GM12891 (cell line): ENCODE measurements at regions not wholly inside any gene's neighbourhood (a gene's known extent, or its start where the extent isn't known, plus 50 kb on each side); places are given as distances from the start of the nearest gene placed in this dataset.

Source experiments
- POLR2A ChIP-seq: IDR thresholded peaks from 2 replicates; pipeline ENCODE4 v1.6.1; 2011; ENCODE audit warnings: low read depth, low read length, control low read depth
- POLR2AphosphoS5 ChIP-seq: IDR thresholded peaks from 2 replicates; pipeline ENCODE4 v1.6.1; 2011; ENCODE audit warnings: low read depth, low read length, control low read depth

GRCh38 chr3:188001926-188002325 lies 152.0 kb upstream of the LPP start:
- no peak for TF ChIP-seq POLR2A
- TF ChIP-seq POLR2AphosphoS5: no peak
